HAP-1 (cell line): ENCODE measurements at regions not wholly inside any gene's neighbourhood (a gene's known extent, or its start where the extent isn't known, plus 50 kb on each side); places are given as distances from the start of the nearest gene placed in this dataset.
"Not testable (repeated sequence)": the region's sequence is repeated elsewhere in the genome, so short reads cannot be mapped to it uniquely, and the experiment has no call there.

Experiments used
- DNase-seq, 2 experiments: peaks; one replicate each; pipeline ENCODE4 v3.0.0-alpha.2; 2016 to 2020; ENCODE audit warnings: low spot score in 2 of 2
- H3K27me3 ChIP-seq: fragments of 250-450 bp; sonication (Bioruptor Pico); 2 replicates; pipeline ENCODE4 v1.5.1; 2020; ENCODE audit warnings: low read depth, mild to moderate bottlenecking, moderate library complexity
- H3K36me3 ChIP-seq: fragments of 250-450 bp; sonication (Bioruptor Pico); replicated peaks from 2 replicates; pipeline ENCODE4 v1.5.1; 2020; ENCODE audit warnings: mild to moderate bottlenecking
- H3K4me1 ChIP-seq: fragments of 250-450 bp; sonication (Bioruptor Pico); 2 replicates; pipeline ENCODE4 v1.5.1; 2020; ENCODE audit warnings: mild to moderate bottlenecking
- H3K4me3 ChIP-seq: fragments of 250-450 bp; sonication (Bioruptor Pico); 2 replicates; pipeline ENCODE4 v1.5.1; 2020; ENCODE audit warnings: mild to moderate bottlenecking, moderate library complexity
- H3K9me3 ChIP-seq: fragments of 250-450 bp; sonication (Bioruptor Pico); 2 replicates; pipeline ENCODE4 v1.5.1; 2020; ENCODE audit warnings: mild to moderate bottlenecking, moderate library complexity
- in situ Hi-C: fragments of 300-500 bp; cut with MboI; formaldehyde crosslinking; loops from 3 replicates; pipeline ENCODE4 v1.14.3; 2020; ENCODE audit warnings: low sequenced_read_pairs, inconsistent platforms, mixed read lengths

DNA sequence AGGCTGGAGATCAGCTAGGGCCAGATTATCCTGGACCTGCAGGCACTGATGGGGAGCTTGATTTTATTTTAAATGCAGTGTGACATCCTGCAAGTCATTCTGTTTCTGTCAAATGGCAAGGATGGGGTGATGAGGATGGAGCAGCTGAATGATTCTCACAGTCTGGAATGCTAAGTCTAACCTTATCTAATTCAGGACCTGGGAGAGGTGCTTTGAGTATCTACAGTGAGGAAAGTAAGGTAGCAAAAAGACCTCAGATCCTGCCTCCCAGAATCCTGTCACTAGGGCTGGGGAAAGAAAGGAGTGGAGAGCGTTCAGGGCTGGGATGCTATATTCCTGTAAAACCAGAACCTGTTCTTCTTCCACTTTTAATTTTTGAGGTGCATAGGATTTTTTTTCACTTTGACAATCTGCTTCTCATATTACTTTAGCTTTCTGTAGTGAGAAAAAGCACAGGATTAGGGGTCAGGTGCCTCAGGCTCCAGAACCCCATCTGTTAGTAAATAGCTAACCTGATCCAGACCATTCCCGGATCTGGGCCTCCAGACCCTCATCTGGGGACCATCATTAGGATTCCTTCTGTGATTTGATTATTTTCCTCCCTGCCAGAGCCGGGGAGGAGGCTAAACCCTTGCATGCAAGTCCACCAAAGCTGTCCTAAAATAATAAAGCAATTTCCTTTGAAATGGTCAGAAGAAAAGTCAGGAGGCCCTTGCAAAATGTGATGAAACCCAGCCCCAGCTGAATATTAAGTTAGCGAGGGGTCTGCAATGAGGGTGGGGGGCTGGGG is 54.7 kb downstream of the ASCL1 start:
- in situ Hi-C loops: no loop called here
- no peaks in the 10 kb centered on the region for H3K4me1 ChIP-seq
- H3K9me3 ChIP-seq: no peaks in the 10 kb centered on the region
- H3K4me3 ChIP-seq: no peak overlapping the region
- no peaks in the 10 kb centered on the region for H3K27me3 ChIP-seq
- no peaks in the 10 kb centered on the region for H3K36me3 ChIP-seq
- no peak for DNase-seq

DNA sequence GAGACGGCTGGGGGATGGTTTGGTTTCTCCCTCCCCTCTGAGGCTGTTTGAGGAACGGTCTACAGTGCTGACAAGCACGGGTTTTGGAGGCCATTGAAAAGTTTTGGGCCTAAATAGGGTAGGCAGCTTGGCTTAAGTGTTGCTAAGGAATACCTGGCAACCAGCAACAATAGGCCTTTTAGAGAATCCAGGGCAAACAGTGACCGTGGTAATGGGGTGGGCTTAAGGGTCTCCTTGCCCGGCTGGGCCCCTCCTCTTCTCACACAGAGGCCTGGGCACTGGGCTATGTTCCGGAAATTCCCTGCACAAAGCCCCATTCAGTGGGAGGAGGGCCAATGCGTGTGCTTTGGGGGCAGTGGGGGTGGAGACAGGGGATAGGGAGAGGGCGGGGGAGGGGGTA is 55.4 kb downstream of the ASCL1 start:
- in situ Hi-C loops: no loop called here
- DNase-seq: no peak

DNA sequence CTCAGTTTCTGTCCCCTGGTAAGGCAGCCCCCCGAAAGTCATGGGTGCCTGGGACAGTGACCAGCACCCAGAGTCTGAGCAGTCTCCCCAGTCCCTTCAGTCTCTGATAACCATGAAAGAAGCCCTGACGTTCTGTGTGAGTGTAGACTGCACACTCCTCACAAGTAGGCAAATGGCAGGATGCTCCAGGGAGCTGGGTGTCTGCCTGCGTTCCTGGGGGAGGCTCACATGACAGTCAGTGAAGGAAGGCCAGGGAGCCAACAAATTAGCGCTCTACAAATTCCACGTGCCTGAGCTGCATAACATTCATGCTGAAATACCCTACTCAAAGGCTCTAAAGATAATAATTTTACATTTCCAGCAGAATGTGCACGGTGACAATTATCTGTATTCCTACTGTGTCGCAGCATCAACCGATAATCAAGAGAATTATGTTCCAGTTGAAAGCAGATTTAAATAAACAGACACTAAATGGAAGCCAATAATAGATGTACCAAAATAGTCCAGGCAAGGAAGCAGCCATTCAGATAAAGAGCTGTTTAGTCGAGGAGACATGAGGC is 56.3 kb downstream of the ASCL1 start:
- Histone ChIP-seq H3K4me1 (no peaks in the 10 kb centered on the region), H3K27me3 (no peaks in the 10 kb centered on the region), H3K9me3 (no peaks in the 10 kb centered on the region), H3K4me3 (no peak overlapping the region), H3K36me3 (no peaks in the 10 kb centered on the region)
- in situ Hi-C loops: no loop called here
- no peak for DNase-seq

More for the DNA sequence above, 55.4 kb downstream of the ASCL1 start:
- no peak overlapping the region for H3K4me3 ChIP-seq
- H3K36me3 ChIP-seq: no peaks in the 10 kb centered on the region
- no peaks in the 10 kb centered on the region for H3K27me3 ChIP-seq
- no peaks in the 10 kb centered on the region for H3K4me1 ChIP-seq
- no peaks in the 10 kb centered on the region for H3K9me3 ChIP-seq

- DNase-seq: no peak
- in situ Hi-C loops: no loop called here
- Histone ChIP-seq H3K27me3 (no peaks in the 10 kb centered on the region), H3K4me1 (no peaks in the 10 kb centered on the region), H3K9me3 (no peaks in the 10 kb centered on the region), H3K4me3 (no peak overlapping the region), H3K36me3 (no peaks in the 10 kb centered on the region)
Observed at GRCh38 chr12:103016381-103016780, 58.9 kb downstream of the ASCL1 start.

- Histone ChIP-seq H3K9me3 (no peaks in the 10 kb centered on the region), H3K27me3 (no peaks in the 10 kb centered on the region), H3K4me1 (no peaks in the 10 kb centered on the region), H3K4me3 (no peak overlapping the region), H3K36me3 (no peaks in the 10 kb centered on the region)
- in situ Hi-C loops: no loop called here
- DNase-seq: no peak
Observed at GRCh38 chr12:103020839-103021238, 63.4 kb downstream of the ASCL1 start.

- H3K9me3 ChIP-seq: no peaks in the 10 kb centered on the region
- H3K4me1 ChIP-seq: no peaks in the 10 kb centered on the region
- no peaks in the 10 kb centered on the region for H3K27me3 ChIP-seq
- in situ Hi-C loops: no loop called here
- H3K36me3 ChIP-seq: no peaks in the 10 kb centered on the region
- no peak for DNase-seq
- no peak overlapping the region for H3K4me3 ChIP-seq
Observed at GRCh38 chr12:103021538-103022218, 64.2 kb downstream of the ASCL1 start.

GRCh38 chr12:103024650-103025049 is 67.2 kb downstream of the ASCL1 start:
- no peaks in the 10 kb centered on the region for H3K36me3 ChIP-seq
- H3K4me1 ChIP-seq: no peaks in the 10 kb centered on the region
- DNase-seq: no peak
- no peaks in the 10 kb centered on the region for H3K27me3 ChIP-seq
- in situ Hi-C loops: no loop called here
- H3K9me3 ChIP-seq: no peaks in the 10 kb centered on the region
- H3K4me3 ChIP-seq: no peak overlapping the region

GRCh38 chr12:103026643-103027042 is 69.2 kb downstream of the ASCL1 start:
- H3K9me3 ChIP-seq, DNase-seq, H3K27me3 ChIP-seq, H3K4me1 ChIP-seq, H3K4me3 ChIP-seq, in situ Hi-C loops, H3K36me3 ChIP-seq: not testable (repeated sequence)

- in situ Hi-C loops: no loop called here
- Histone ChIP-seq H3K9me3 (no peaks in the 10 kb centered on the region), H3K4me1 (no peaks in the 10 kb centered on the region), H3K4me3 (no peak overlapping the region), H3K36me3 (no peaks in the 10 kb centered on the region), H3K27me3 (no peaks in the 10 kb centered on the region)
- DNase-seq: no peak
Observed at GRCh38 chr12:103028881-103029639, 71.6 kb downstream of the ASCL1 start.

DNA sequence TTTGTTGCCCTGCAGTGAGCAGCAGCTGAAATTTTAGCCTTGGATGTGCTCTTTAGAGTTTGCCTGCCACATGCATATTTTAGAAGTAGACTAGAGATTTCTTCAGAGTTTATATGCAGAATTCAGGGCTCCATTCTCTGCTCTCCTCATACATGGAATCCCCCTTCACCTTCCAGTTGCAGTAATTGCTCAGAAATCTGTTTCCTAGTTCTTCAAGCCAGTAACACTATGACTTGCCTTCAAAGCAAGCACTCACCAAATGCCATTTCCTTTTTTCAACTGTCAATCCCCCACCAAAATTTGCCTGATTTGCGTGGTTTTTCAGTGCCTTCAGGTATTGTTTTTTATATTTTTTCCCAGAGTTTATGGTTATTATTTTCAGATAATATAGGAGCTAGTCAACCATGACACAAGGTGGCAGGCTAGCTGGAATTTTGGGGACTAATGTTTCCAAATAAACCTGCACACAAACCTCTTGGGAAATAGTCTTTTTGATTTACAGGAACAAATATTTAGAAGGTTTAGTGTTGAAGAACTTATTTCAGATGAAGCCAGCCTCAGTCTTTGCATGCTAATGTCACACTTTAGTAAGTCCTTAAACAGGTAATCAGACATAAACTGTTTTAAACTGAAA is 79.2 kb downstream of the ASCL1 start:
- Histone ChIP-seq H3K4me1 (no peaks in the 10 kb centered on the region), H3K4me3 (no peak overlapping the region), H3K9me3 (no peaks in the 10 kb centered on the region), H3K36me3 (no peaks in the 10 kb centered on the region), H3K27me3 (no peaks in the 10 kb centered on the region)
- no peak for DNase-seq
- in situ Hi-C loops: no loop called here

DNA sequence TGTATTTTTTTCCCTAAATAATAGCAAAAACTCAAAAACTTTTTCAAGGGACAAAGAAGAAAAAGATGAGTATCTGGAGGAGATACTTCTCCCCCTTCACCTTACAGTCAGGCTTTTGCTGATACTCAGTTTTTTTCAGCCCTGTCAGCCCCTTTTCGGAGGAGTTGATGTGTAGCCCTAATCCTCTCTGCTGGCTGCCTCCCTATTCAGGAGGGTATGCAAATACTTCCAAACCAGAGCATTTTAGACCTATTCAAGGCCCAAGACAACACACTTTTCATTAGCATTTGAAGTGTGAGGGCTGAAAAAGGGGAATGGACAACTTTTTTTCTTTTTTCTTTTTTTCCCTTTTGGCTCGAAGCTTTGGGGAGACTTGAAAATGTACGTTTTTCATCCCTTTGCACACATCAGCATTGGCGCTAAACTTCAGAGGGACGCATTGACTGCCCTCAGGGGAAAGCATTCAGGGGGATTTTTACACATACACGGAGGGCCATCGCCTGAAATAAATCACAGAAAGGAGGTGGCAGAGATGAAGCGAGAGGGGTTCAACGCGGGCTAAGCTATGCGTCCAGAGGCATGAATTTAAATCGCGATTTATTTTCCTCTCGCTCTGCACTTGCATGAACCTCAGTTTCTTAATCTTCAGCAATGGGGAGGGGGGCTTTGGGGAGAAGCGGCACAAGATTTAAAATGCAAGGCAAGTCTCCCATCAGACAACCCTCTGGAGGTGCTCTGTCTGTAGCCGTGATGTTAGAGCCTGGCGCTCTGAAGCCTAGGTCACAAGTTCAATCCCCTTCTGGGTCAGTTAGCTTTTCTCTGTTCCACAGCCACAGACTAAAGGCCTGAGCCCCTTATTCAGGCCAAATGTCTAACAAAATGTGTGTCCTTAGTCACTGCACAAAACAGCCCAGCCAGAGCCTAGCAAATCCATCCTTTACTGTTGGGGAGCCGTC is 86.3 kb downstream of the ASCL1 start:
- Histone ChIP-seq H3K36me3 (no peaks in the 10 kb centered on the region), H3K9me3 (no peaks in the 10 kb centered on the region), H3K4me1 (peaks cover 7% of the 10 kb centered on the region; the same call in 1 of the 2 replicates), H3K27me3 (no peaks in the 10 kb centered on the region), H3K4me3 (no peak overlapping the region)
- DNase-seq: peak; percentile 67 to 88
- in situ Hi-C loops: no loop called here

- Histone ChIP-seq H3K4me1 (peaks cover 7% of the 10 kb centered on the region; the same call in 1 of the 2 replicates), H3K27me3 (no peaks in the 10 kb centered on the region), H3K36me3 (no peaks in the 10 kb centered on the region), H3K4me3 (no peak overlapping the region), H3K9me3 (no peaks in the 10 kb centered on the region)
- no peak for DNase-seq
- in situ Hi-C loops: no loop called here
Observed at GRCh38 chr12:103046154-103046553, 88.7 kb downstream of the ASCL1 start.
